Gastrocnemius medialis (tissue), 4 donors: ENCODE measurements at regions not wholly inside any gene's neighbourhood (a gene's known extent, or its start where the extent isn't known, plus 50 kb on each side); places are given as distances from the start of the nearest gene placed in this dataset.

Source experiments
- ATAC-seq, 2 donors: fragments of 150-250 bp; one replicate each; pipeline ENCODE4 v1.9.1; 2016
- DNase-seq, 2 donors: peaks; one replicate each; pipeline ENCODE4 v3.0.0-alpha.2; 2019
- H3K27ac ChIP-seq, 4 donors: fragments of 200-600 bp; sonication (generic); 1 replicate in 1 of 4; 2 replicates in 3 of 4; pipeline ENCODE4 v1.5.1; 2016 to 2018; ENCODE audit warnings: mild to moderate bottlenecking in 2 of 4, moderate library complexity in 1 of 4
- H3K27me3 ChIP-seq, 3 donors: fragments of 200-600 bp; sonication (generic) in 2 of 3; 1 replicate in 1 of 3; 2 replicates in 2 of 3; pipeline versions ENCODE4 v1.5.1 to v1.6.0; 2016 to 2019; ENCODE audit warnings: mild to moderate bottlenecking in 1 of 3, moderate library complexity in 1 of 3
- H3K36me3 ChIP-seq, 2 donors: fragments of 200-600 bp; sonication (generic) in 1 of 2; one replicate each; pipeline ENCODE4 v1.5.1; 2017 to 2018
- H3K4me1 ChIP-seq, 2 donors: fragments of 200-600 bp; sonication (generic) in 1 of 2; one replicate each; pipeline ENCODE4 v1.5.1; 2016 to 2017; ENCODE audit warnings: mild to moderate bottlenecking in 2 of 2
- H3K4me3 ChIP-seq, 4 donors: fragments of 200-600 bp; sonication (generic) in 3 of 4; 1 replicate in 1 of 4; 2 replicates in 3 of 4; pipeline ENCODE4 v1.5.1; 2016 to 2019; ENCODE audit warnings: mild to moderate bottlenecking in 2 of 4
- H3K9me3 ChIP-seq, 3 donors: fragments of 200-600 bp; sonication (generic) in 2 of 3; 1 replicate in 1 of 3; 2 replicates in 2 of 3; pipeline ENCODE4 v1.5.1; 2016 to 2019
- CTCF ChIP-seq, 5 experiments: fragments of 450-650 bp in 3 of 5; fragments of 200-600 bp in 2 of 5; sonication (generic) in 2 of 5; IDR thresholded peaks in 4 of 5; conservative IDR thresholded peaks in 1 of 5; 1 replicate in 4 of 5; 2 replicates in 1 of 5; pipeline ENCODE4 v1.5.1; 2016 to 2019; ENCODE audit warnings: antibody characterized with exemption in 5 of 5, mild to moderate bottlenecking in 3 of 5, moderate library complexity in 3 of 5
- POLR2A ChIP-seq, 2 donors: fragments of 450-650 bp; IDR thresholded peaks; one replicate each; pipeline ENCODE4 v1.6.1; 2017; ENCODE audit warnings: antibody characterized with exemption in 2 of 2, mild to moderate bottlenecking in 2 of 2, moderate library complexity in 2 of 2
- in situ Hi-C, 4 donors: fragments of 200-750 bp; cut with MboI; loops; one replicate each; pipeline versions ENCODE4 v1.15.0 to v1.8.0; 2017; ENCODE audit warnings: low sequenced_read_pairs in 4 of 4
- intact Hi-C: fragments of 100-400 bp; cut with DNase I; formaldehyde crosslinking; loops from one replicate; pipeline ENCODE4 v1.15.1; 2023; ENCODE audit warnings: low total_unique reads

GRCh38 chr1:4447778-4448420 is 206.5 kb upstream of the AJAP1 start:
- no peak for ATAC-seq
- no peak for TF ChIP-seq POLR2A (IDR thresholded peaks at IDR 0.05)
- TF ChIP-seq CTCF (IDR thresholded peaks at IDR 0.05 in 4 of 5, conservative IDR thresholded peaks at IDR 0.05 in 1 of 5) = no peak
- no peaks in the 10 kb centered on the region for H3K4me1 ChIP-seq
- no peak overlapping the region for H3K4me3 ChIP-seq
- H3K9me3 ChIP-seq = no peaks in the 10 kb centered on the region
- H3K27ac ChIP-seq = no peak overlapping the region
- in situ Hi-C loops (no loop called here), intact Hi-C loops (no loop called here)
- H3K27me3 ChIP-seq = peaks cover 0 to 5% (median 4%) of the 10 kb centered on the region in 3 donors
- DNase-seq = no peak
- H3K36me3 ChIP-seq = no peaks in the 10 kb centered on the region

GRCh38 chr1:4449972-4450371 is 204.4 kb upstream of the AJAP1 start:
- Histone ChIP-seq H3K36me3 (no peaks in the 10 kb centered on the region), H3K27ac (no peak overlapping the region), H3K27me3 (peaks cover 0 to 5% (median 4%) of the 10 kb centered on the region in 3 donors), H3K4me3 (no peak overlapping the region), H3K9me3 (no peaks in the 10 kb centered on the region), H3K4me1 (no peaks in the 10 kb centered on the region)
- in situ Hi-C loops = no loop called here
- no peak for DNase-seq
- no peak for TF ChIP-seq CTCF (IDR thresholded peaks at IDR 0.05 in 4 of 5, conservative IDR thresholded peaks at IDR 0.05 in 1 of 5)
- no peak for TF ChIP-seq POLR2A (IDR thresholded peaks at IDR 0.05)
- ATAC-seq = no peak
- intact Hi-C loops = no loop called here

GRCh38 chr1:4452701-4453100 is 201.7 kb upstream of the AJAP1 start:
- Histone ChIP-seq H3K36me3 (no peaks in the 10 kb centered on the region), H3K4me1 (no peaks in the 10 kb centered on the region), H3K27me3 (peaks cover 0 to 4% (median 0%) of the 10 kb centered on the region in 3 donors), H3K27ac (no peak overlapping the region), H3K4me3 (no peak overlapping the region), H3K9me3 (no peaks in the 10 kb centered on the region)
- DNase-seq (no peak), ATAC-seq (no peak)
- in situ Hi-C loops (no loop called here), intact Hi-C loops (no loop called here)
- no peak for TF ChIP-seq CTCF (IDR thresholded peaks at IDR 0.05 in 4 of 5, conservative IDR thresholded peaks at IDR 0.05 in 1 of 5)
- TF ChIP-seq POLR2A (IDR thresholded peaks at IDR 0.05) = no peak

GRCh38 chr1:4460052-4460451 is 194.4 kb upstream of the AJAP1 start:
- in situ Hi-C loops = no loop called here
- no peak overlapping the region for H3K27ac ChIP-seq
- no peak for DNase-seq
- H3K27me3 ChIP-seq = no peaks in the 10 kb centered on the region
- H3K9me3 ChIP-seq = no peaks in the 10 kb centered on the region
- TF ChIP-seq CTCF (IDR thresholded peaks at IDR 0.05 in 4 of 5, conservative IDR thresholded peaks at IDR 0.05 in 1 of 5) = no peak
- TF ChIP-seq POLR2A (IDR thresholded peaks at IDR 0.05) = no peak
- H3K4me3 ChIP-seq = no peak overlapping the region
- no peaks in the 10 kb centered on the region for H3K4me1 ChIP-seq
- H3K36me3 ChIP-seq = no peaks in the 10 kb centered on the region
- ATAC-seq = no peak
- intact Hi-C loops = no loop called here

- H3K9me3 ChIP-seq = no peaks in the 10 kb centered on the region
- H3K27ac ChIP-seq = no peak overlapping the region
- H3K4me1 ChIP-seq = no peaks in the 10 kb centered on the region
- in situ Hi-C loops = no loop called here
- DNase-seq (no peak), ATAC-seq (no peak)
- no peak overlapping the region for H3K4me3 ChIP-seq
- TF ChIP-seq CTCF (IDR thresholded peaks at IDR 0.05 in 4 of 5, conservative IDR thresholded peaks at IDR 0.05 in 1 of 5) (no peak), POLR2A (IDR thresholded peaks at IDR 0.05) (no peak)
- intact Hi-C loops = no loop called here
- H3K27me3 ChIP-seq = no peaks in the 10 kb centered on the region
- H3K36me3 ChIP-seq = no peaks in the 10 kb centered on the region
Observed at GRCh38 chr1:4460651-4461050, 193.8 kb upstream of the AJAP1 start.
